NCI-H526 treated with DMSO at 0.1 percent for 48 hours (cell line): ENCODE measurements at regions not wholly inside any gene's neighbourhood (a gene's known extent, or its start where the extent isn't known, plus 50 kb on each side); places are given as distances from the start of the nearest gene placed in this dataset.
A peak's percentile ranks its signal among the peaks of the same experiment; 100 is the strongest.

ENCODE experiments used
- DNase-seq: peaks from one replicate; lab custom pipeline; 2025; lab: John Stamatoyannopoulos, UW

DNA sequence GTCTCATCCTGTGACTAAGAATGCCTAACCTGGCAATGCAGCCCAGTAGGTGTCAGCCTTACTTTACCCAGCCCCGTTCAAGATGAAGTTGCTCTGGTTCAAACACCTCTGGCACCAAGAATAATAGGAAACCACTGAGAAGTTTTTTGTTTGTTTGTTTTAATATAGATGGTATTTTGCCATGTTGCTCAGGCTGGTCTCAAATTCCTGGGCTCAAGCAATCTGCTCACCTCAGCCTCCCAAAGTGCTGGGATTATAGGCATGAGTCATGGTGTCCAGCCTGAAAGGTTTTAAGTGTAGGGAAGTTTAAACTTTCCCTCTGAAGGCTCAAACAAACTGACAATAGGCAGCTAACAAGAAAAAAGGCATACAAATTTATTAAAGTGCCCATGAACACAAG lies 51.2 kb upstream of the ABCC4 start:
- DNase-seq, result no peak

DNA sequence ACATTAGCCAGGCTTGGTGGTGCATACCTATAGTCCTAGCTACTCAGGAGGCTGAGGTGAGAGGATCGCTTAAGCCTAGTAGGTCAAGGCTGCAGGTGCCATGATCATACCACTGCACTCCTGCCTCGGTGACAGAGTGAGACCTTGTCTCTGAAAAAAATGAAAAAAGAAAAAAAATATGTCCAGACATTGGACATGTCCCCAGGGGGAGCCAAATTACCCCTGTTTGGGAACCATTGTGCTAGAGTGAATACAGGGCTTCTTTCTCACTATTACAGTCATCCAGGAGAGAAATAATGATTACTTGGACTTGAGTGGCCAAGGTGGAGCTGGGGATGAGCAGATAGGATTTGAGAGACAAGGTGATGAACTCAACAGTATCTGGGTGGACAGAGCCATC lies 52.9 kb upstream of the ABCC4 start:
- no peak for DNase-seq

DNA sequence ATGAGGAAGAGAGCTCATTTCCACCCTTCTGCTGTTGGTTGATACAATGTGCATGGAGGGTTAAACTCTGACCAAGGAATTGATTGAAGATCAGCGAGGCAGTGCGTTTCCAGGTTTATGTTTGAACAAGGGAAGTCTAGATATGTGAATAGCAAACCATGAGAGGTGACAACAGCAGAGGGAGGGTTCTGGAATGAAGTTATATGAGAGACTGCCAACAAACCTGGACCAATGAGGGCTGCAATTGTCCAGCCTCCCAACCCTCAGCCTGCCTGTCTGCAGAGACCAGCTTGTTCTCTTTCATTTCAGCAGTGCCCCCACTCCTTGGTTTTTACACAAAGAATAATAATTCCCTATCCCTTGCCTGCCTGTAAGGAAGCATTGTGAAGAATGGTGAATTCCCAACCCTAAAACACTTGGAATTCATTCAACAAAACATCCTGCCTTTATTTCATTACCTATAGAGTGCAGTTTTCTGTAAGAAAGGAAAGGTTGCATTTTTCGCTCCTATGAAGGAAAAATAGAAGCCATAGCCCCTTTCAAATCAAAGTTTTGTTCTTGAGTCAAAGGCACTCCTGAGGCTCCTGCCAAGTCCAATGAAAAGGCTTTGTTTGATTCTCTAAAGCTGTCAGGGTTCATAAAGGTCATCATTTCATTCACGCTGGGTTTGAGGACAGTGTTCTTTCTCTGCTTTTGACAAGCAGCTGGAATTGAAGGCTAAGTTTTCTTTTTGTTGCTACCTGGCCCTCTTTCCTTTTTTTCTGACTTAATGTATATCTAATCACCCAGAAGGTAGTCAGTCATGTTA lies 53.6 kb upstream of the ABCC4 start:
- no peak for DNase-seq

DNA sequence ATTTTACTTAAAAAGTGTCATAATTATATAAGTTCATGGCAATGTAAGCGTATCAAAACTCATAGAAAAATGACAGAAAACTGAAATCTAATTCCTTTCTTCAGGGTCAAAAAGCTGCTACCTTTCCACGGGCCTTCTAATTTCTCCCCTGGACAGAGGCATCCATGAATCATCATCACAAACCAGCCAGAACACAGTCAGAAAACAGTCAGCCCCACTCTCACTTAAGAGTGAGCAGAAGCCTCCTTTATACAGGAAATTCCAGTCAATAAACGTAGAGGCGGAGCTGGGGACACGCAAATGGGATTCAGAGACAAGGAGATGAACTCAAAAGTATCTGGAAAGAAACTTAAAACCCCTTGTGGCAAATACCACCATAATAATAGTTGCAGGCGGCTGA lies 54.2 kb upstream of the ABCC4 start:
- no peak for DNase-seq

DNA sequence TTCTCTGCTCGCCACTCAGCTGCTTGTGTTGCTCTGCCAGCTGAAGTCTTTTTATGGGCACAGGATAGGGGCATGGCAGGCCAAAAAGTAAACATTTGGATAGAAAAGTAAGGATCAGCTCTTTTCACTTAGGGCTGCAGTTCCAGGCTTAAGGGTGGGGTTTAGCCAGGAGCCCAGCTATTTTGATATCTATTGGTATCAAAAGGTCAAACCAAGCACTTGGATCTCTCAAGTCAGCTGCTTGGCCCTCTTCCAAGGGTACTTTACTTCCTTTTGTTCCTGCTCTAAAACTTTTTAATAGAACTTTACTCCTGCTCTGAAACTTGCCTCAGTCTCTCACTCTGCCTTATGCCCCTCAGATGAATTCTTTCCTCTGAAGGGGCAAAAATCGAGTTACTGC lies 55.7 kb upstream of the ABCC4 start:
- no peak for DNase-seq

DNA sequence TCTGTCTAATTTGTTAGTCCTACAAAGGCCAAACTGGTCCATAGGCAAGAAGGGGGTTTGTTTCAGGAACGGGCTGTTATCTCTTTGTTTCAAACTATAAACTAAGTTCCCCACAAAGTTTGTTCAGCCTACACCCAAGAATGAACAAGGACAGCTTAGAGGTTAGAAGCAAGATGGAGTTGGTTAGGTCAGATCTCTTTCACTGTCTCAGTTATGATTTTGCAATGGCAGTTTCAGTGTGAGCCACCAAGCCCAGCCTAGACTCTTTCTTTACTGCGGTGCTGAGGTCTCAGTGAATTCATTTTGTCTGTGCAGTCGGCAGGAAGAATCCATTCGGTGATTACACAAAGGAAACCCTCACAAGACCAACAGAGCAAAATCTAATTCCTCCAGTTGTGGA lies 56.6 kb upstream of the ABCC4 start:
- no peak for DNase-seq

DNA sequence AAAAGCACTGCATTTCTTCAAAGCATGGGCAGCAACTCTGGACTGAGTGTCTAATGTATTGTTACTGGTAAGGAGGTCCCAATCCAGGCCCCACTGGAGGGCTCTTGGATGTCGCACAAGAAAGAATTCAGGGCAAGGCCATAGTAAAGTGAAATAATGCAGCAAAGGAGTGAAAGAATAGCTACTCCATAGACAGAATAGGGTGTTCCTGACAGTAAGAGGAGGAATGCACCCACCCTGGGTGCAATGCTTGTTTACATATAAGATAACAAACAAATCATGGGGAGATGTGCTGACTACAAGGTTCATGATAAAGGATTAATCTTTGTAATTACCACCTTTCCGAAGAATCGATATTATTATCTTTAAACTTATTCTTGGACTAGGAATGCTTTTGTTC lies 58.8 kb upstream of the ABCC4 start:
- no peak for DNase-seq

DNA sequence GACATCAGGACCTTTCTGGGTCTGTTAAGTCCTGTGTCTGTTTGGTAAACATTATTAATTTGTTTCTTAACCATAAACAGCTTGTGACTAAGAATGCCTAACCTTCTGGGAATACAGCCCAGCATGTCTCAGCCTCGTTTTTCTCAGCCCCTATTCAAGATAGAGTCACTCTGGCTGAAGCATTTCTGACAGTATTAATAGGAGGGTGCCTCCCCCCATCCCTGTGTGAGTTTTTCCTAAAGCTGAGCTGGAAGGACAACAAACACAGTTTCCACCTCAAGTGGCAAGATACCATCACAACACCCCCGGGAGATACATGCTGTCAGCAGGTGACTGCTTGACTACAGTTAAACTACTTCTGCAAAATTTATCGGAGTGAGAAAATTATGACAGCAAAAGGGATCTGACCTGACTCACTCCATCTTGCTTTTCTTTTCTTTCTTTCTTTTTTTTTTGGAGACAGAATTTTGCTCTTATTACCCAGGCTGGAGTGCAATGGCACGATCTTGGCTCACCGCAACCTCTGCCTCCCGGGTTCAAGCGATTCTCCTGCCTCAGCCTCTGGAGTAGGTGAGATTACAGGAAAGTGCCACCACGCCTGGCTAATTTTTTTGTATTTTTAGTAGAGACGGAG lies 59.3 kb upstream of the ABCC4 start:
- DNase-seq, result no peak

DNA sequence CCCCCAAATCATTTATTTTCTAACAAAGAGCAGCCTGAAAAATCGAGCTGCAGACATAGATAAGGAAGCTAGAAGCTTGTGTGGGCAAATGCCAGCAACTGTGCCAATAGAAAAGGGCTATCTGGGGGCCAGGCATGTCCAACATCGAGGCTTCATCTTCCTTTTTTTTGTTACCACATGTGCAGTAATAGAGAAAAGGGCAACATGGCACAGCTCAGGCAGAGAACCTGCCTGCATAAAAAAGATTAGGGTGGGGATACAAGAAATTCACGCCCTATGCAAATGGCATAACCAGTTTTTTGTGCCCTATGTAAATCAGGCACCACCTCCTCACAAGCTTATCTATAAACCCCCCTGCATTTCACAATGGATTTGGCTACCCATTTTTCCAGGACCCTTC lies 60.4 kb upstream of the ABCC4 start:
- peak; percentile 16 for DNase-seq

DNA sequence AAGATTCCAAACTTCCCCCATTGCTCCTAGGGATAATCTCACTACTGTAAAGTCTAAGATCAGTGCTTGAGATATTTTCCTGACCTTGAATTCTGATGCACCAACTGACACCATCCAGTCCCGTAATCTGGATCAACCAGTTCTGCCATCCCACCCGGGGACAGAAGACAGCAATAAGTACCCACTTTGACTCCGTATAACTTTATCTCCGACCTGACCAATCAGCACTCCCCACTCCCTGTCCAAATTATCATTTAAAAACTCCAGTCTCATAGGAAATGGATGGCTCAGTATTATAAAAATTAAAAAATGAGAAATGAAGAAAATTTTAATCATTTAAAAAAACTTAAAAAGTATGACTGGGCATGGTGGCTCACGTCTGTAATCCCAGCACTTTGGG lies 61.4 kb upstream of the ABCC4 start:
- no peak for DNase-seq

DNA sequence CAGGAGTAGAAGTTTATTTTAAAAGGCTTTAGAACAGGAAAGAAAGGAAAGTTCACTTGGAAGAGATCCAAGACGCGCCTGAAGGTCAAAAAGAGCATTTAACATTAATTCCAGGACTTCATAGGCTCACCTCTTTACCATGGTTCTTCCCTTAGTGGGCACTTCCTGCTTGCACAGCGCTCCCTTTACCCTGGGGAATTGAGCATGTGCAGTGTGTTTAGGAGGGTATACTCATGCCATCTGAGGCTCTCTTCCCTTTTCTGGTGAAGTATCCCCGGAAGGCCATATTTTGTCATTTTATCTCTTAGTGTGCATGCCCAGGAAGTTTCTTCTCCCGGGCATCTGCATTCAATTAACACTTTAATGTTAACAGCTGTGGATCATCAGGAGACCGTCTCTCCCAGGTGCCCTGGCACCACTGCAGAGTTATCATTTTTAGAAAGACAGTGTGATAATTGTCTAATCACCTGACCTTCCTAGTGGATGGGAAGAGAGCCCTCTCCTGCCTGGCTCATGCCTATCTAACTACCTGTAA lies 66.1 kb upstream of the ABCC4 start:
- no peak for DNase-seq

DNA sequence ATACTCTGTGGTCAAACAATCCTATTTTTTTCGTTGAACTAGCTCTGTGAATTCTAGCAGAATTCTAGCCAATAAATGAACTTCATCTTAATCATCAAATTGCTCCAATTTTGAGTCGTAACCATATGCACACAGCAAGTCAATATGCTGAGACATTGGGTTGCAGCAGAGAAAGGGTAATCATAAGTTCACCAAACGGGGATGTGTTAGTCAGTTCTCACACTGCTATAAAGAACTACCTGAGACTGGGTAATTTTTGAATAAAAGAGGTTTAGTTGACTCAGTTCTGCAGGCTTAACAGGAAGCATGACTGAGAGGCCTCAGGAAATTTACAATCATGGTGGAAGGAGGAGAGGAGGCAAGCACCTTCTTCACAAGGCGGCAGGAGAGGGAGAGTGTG lies 67.7 kb upstream of the ABCC4 start:
- DNase-seq, result no peak

DNA sequence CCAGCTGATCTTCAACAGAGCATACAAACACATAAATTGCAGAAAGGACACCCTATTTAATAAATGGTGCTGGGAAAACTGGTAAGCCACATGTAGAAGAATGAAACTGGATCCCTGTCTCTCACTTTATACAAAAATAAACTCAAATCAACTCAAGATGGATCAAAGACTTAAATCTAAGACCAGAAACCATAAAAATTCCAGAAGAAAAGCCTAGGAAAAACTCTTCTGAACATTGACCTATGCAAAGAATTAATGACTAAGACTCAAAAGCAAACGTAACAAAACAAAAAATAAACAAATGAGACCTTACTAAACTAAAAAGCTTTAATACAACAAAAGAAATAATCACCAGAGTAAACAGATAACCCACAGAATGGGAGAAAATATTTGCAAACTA lies 74.5 kb upstream of the ABCC4 start:
- DNase-seq, result no peak

DNA sequence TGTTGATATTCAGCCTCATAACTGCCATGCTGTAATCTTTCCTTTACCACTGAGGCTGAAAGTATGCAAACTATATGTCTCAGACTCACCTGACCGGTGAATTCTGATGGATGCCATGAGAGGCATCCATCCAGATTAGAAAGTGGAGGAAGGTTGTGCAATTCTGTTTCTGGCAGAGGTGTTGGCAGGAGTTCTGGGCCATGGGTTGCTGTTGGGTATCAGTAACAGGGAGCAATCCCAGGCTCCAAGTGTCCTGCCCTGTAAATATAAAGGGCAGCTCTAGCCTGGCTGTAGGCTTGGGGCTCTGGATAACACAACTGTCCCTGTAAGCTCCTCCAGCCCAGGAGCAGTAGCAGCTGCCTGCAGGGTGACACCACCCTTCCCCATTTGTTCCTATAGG lies 77.4 kb upstream of the ABCC4 start:
- no peak for DNase-seq

DNA sequence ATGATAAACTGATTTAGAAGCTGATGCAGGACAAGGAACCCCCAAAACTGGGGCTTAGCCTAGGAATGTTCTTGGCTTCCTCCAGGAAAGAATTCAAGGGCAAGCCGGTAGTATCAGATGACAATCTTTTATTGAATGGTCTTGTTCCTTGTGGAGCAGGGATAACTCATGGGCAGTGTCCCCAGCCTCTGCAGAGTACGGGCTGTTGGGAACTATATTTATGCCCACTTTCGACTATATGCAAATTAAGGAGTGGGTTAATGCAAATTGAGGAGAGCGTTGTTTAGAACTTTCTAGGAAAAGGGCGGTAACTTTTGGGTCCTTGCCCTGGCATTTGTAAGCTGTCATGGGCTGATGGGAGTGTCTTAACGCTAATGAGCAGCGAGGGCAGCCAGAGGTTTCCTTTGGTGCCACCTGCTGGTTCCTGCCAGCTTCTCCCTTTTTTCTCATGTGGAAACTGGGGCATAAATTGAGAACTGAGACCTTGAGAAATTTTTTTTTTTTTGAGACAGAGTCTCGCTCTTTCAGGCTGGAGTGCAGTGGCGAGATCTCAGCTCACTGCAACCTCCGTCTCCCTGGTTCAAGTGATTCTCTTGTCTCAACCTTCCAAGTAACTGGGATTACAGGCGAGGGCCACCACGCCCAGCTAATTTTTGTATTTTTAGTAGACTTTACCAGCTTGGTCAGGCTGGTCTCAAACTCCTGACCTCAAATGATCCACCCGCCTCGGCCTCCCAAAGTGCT lies 79.4 kb upstream of the ABCC4 start:
- DNase-seq, result peak; percentile 87

DNA sequence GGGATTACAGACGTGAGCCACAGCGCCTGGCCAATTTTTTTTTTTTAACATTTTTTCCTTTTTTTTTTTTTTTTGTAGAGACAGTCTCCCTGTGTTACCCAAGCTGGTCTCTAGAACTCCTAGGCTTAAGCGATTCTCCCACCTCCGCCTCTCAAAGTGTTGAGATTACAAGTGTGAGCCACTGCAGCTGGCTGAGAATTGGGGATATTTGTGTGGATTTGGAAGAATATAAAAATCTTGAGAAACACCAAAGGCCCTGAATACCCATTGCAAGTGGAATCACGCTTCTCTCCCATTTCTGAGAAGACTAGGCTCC lies 79.9 kb upstream of the ABCC4 start:
- DNase-seq, result no peak

DNA sequence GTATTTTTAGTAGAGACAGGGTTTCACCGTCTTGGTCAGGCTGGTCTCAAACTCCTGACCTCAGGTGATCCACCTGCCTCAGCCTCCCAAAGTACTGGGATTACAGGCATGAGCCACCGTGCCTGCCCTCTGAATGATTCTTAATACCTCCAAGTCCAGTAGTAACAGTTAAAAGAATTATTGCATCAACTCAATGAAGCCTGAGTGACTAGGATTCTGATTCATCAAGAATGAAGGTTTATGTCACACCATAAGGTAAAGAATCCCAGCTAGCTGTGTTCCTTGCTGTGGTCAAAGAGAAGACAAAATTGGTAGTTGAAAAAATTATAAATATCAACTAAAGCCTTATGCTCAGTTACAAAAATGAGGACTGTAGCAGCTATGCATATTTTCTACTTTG lies 81.2 kb upstream of the ABCC4 start:
- no peak for DNase-seq

DNA sequence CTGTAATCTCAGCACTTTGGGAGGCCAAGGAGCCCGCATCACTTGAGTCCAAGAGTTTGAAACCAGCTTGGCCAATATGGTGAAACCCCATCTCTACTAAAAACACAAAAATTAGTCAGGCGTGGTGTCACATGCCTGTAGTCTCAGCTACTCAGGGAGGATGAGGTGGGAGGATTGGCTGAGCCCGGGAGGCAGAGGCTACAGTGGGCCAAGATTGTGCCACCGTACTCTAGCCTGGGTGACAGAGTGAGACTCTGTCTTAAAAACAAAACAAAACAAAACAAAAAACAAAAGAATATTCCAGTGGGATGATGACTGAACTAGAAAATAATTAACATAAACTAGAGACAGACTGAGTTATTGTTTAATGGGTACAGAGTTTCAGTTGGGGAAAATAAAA lies 81.7 kb upstream of the ABCC4 start:
- DNase-seq, result no peak

DNA sequence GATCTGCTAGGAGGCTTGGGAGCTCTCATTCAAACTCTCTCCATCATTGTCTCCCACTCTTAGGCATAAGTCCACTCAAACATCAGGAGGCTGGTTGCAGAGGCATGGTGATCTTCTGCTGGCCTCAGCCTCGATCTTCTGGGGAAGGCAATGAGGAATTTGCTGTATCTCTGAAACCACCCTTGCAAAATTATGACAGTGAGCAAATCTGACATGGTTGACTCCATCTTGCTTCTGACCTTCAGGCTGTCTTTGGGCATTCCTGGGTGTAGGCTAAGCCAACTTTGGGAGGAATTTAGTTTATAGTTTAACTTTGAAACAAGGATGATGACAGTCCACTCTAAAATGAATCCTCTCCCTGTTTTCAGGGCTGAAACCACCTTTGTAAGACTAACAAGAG lies 84.1 kb upstream of the ABCC4 start:
- DNase-seq, result no peak

DNA sequence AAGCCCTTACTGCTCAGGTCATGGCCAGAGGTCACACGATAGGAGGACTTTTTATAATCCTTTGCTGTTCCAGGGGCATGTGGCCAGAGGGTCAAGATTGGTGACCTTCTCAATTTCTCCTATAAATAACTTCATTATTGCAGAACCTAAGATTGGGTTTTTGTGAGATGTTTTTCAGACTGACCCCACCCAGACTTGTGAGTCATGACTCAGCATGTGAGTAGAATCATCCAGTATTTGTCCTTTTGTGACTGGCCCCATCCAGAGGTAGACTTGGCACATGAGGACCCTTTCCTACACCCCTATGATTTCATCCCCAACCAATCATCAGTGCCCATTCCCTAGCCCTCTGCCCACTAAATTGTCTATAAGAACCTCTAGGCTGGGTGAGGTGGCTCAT lies 84.5 kb upstream of the ABCC4 start:
- no peak for DNase-seq

DNA sequence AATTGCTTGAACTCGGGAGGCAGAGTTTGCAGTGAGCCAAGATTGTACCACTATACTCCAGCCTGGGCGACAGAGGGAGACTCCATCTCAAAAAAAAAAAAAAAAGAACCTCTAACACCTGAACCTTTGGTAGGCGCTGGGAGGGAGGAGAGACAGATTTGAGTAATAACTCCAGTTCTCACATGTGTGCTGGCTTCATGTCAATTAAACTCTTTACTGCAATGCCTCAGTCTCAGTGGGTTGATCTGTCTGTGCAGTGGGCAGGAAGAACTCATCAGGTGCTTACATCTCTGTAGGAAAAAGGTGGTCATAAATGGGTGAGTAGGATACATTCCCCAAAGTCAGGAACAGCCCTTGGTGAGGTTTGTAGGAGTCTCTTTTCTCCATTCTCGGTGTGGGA lies 85.1 kb upstream of the ABCC4 start:
- DNase-seq, result no peak

DNA sequence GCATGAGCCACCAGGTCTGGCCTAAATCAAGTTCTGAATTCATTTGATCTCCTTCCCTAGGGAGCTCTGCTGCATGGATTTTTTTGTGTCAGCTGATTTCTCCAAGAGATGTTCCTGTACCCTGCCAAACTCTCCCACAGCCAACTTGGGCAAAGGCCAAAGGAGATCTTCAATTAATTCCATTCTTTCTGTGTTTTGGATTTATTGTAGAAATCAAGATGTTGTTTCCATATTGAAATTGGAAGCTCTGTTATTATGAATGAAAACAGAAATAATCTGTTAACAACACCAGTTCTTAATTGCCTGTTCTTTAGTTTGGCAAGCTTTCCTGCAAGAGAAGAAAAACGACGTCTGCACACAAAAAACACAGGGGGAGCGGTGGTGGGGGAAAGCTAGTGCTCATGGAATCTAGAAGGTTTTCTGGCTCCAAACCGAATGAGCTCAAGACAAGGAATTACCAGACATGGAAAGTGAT lies 86.5 kb upstream of the ABCC4 start:
- no peak for DNase-seq

DNA sequence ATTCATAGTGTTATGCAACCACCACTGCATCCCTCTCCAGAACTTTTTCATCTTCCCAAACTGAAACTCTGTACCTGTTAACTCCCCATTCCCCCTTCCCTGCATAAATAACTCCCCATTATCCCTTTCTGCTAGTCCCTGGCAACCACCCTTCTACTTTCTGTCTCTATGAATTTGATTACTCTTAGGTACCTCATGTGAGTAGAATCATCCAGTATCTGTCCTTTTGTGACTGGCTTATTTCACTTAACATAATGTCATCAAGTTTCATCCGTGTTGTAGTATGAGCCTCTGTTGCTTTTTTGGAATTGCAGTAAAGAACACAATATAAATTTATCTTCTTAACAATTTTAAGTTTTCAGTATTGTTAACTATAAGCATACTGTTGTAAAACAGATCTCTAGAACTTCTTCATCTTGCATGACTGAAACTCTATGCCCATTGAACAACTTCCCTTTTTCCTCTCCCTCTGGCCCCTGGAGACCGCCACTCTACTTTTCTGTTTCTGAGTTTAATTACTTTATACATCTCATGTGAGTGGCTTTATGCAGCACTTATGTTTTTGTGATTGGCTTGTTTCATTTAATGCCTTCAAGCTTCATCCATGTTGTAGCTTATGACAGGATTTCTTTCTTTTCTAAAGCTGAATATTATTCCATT lies 87.3 kb upstream of the ABCC4 start:
- no peak for DNase-seq
